Smooth muscle cell (in vitro differentiated cells): ENCODE measurements at regions not wholly inside any gene's neighbourhood (a gene's known extent, or its start where the extent isn't known, plus 50 kb on each side); places are given as distances from the start of the nearest gene placed in this dataset.
A peak's percentile ranks its signal among the peaks of the same experiment; 100 is the strongest.

Experiments used
- DNase-seq: peaks from one replicate; lab custom pipeline; 2025; ENCODE audit not compliant: unreplicated experiment; lab: John Stamatoyannopoulos, UW
- H2AFZ ChIP-seq: fragments of 200-600 bp; sonication (generic); 2 replicates; pipeline ENCODE4 v1.6.0; 2016; ENCODE audit warnings: antibody characterized with exemption, low read depth, mild to moderate bottlenecking
- H3F3A ChIP-seq: fragments of 200-600 bp; sonication (generic); 2 replicates; pipeline ENCODE4 v1.6.0; 2017; ENCODE audit warnings: antibody characterized with exemption, low read depth
- H3K27ac ChIP-seq: fragments of 200-600 bp; sonication (generic); 2 replicates; pipeline ENCODE4 v1.5.1; 2016; ENCODE audit warnings: low read depth, mild to moderate bottlenecking
- H3K27me3 ChIP-seq: fragments of 200-600 bp; sonication (generic); 2 replicates; pipeline ENCODE4 v1.6.1; 2016; ENCODE audit warnings: low read depth, mild to moderate bottlenecking
- H3K36me3 ChIP-seq: fragments of 200-600 bp; sonication (generic); 2 replicates; pipeline ENCODE4 v1.5.1; 2016; ENCODE audit warnings: low read depth
- H3K4me1 ChIP-seq: fragments of 200-600 bp; sonication (generic); 2 replicates; pipeline ENCODE4 v1.5.1; 2016; ENCODE audit warnings: low read depth
- H3K4me2 ChIP-seq: fragments of 200-600 bp; sonication (generic); 2 replicates; pipeline ENCODE4 v1.6.0; 2016; ENCODE audit warnings: mild to moderate bottlenecking
- H3K4me3 ChIP-seq: fragments of 200-600 bp; sonication (generic); 2 replicates; pipeline ENCODE4 v1.5.1; 2016; ENCODE audit warnings: mild to moderate bottlenecking
- H3K79me2 ChIP-seq: fragments of 200-600 bp; sonication (generic); 2 replicates; pipeline ENCODE4 v1.6.0; 2016; ENCODE audit warnings: low read depth, mild to moderate bottlenecking
- H3K9ac ChIP-seq: fragments of 200-600 bp; sonication (generic); 2 replicates; pipeline ENCODE4 v1.6.0; 2016; ENCODE audit warnings: low read depth
- H3K9me3 ChIP-seq: fragments of 200-600 bp; sonication (generic); replicated peaks from 2 replicates; pipeline ENCODE4 v1.5.1; 2016; ENCODE audit warnings: low read depth
- H4K20me1 ChIP-seq: fragments of 200-600 bp; sonication (generic); 2 replicates; pipeline ENCODE4 v1.6.0; 2016; ENCODE audit warnings: low read depth
- CTCF ChIP-seq: fragments of 200-600 bp; sonication (generic); IDR thresholded peaks from 2 replicates; pipeline ENCODE4 v1.5.1; 2017; ENCODE audit warnings: borderline replicate concordance, mild to moderate bottlenecking, antibody characterized with exemption; ENCODE audit not compliant: insufficient read depth, poor library complexity, severe bottlenecking
- WGBS: methylation state at CpG from one replicate; pipeline ENCODE4 v1.1.7; 2016; ENCODE audit warnings: low lambda C conversion rate; 5-methylcytosine and 5-hydroxymethylcytosine counted together

GRCh38 chr9:105151686-105151995 is 92.8 kb upstream of the SLC44A1 start:
- WGBS: 93% methylated on average over 3 of the region's 3 CpGs
- no peak overlapping the region for H3K9ac ChIP-seq
- DNase-seq: no peak
- no peaks in the 10 kb centered on the region for H3K27me3 ChIP-seq
- H3K9me3 ChIP-seq: no peaks in the 10 kb centered on the region
- H3K4me3 ChIP-seq: no peak overlapping the region
- H3K36me3 ChIP-seq: no peaks in the 10 kb centered on the region
- no peak for TF ChIP-seq CTCF
- peaks cover 15% of the 10 kb centered on the region for H3F3A ChIP-seq
- peak overlapping the region; percentile 52 for H3K27ac ChIP-seq
- peaks cover 14% of the 10 kb centered on the region for H3K4me1 ChIP-seq
- peak overlapping the region; percentile 31 for H3K4me2 ChIP-seq
- H3K79me2 ChIP-seq: no peaks in the 10 kb centered on the region
- no peak overlapping the region for H2AFZ ChIP-seq
- H4K20me1 ChIP-seq: no peaks in the 10 kb centered on the region

GRCh38 chr9:105154723-105155191 is 89.7 kb upstream of the SLC44A1 start:
- Histone ChIP-seq H3K36me3 (no peaks in the 10 kb centered on the region), H3K27me3 (no peaks in the 10 kb centered on the region), H2AFZ (peak overlapping the region; percentile 69), H3F3A (peaks cover 15% of the 10 kb centered on the region), H3K4me2 (peak overlapping the region; percentile 56), H3K27ac (peak overlapping the region; percentile 36), H3K4me1 (peaks cover 14% of the 10 kb centered on the region), H3K9ac (no peak overlapping the region), H3K9me3 (no peaks in the 10 kb centered on the region), H3K4me3 (no peak overlapping the region), H4K20me1 (no peaks in the 10 kb centered on the region), H3K79me2 (no peaks in the 10 kb centered on the region)
- no peak for DNase-seq
- TF ChIP-seq CTCF: no peak
- WGBS: 33% methylated on average over 2 of the region's 2 CpGs

- 12% methylated on average over 4 of the region's 4 CpGs for WGBS
Measured at GRCh38 chr9:105157171-105157583, 87.3 kb upstream of the SLC44A1 start.

More at GRCh38 chr9:105157171-105157583, 87.3 kb upstream of the SLC44A1 start:
- H3K4me1 ChIP-seq: peaks cover 4% of the 10 kb centered on the region
- H3K4me2 ChIP-seq: peak overlapping the region; percentile 25
- peak; percentile 40 for TF ChIP-seq CTCF
- DNase-seq: peak; percentile 6
- no peak overlapping the region for H3K27ac ChIP-seq
- H3F3A ChIP-seq: peaks cover 5% of the 10 kb centered on the region
- no peak overlapping the region for H3K4me3 ChIP-seq
- H2AFZ ChIP-seq: no peak overlapping the region
- no peaks in the 10 kb centered on the region for H3K27me3 ChIP-seq
- no peaks in the 10 kb centered on the region for H3K36me3 ChIP-seq
- no peaks in the 10 kb centered on the region for H3K79me2 ChIP-seq
- H3K9me3 ChIP-seq: no peaks in the 10 kb centered on the region
- no peaks in the 10 kb centered on the region for H4K20me1 ChIP-seq
- no peak overlapping the region for H3K9ac ChIP-seq
